Thyroid gland (tissue), 4 donors: ENCODE measurements at regions not wholly inside any gene's neighbourhood (a gene's known extent, or its start where the extent isn't known, plus 50 kb on each side); places are given as distances from the start of the nearest gene placed in this dataset.

Experiments used
- DNase-seq, 2 donors: peaks; one replicate each; pipeline ENCODE4 v3.0.0-alpha.2; 2019
- H3K27ac ChIP-seq, 3 donors: fragments of 200-600 bp; sonication (generic); 1 replicate in 2 of 3; 2 replicates in 1 of 3; pipeline ENCODE4 v1.5.1; 2016 to 2019; ENCODE audit warnings: mild to moderate bottlenecking in 1 of 3, moderate library complexity in 1 of 3
- H3K27me3 ChIP-seq: fragments of 200-600 bp; sonication (generic); one replicate; pipeline ENCODE4 v1.5.1; 2019
- H3K36me3 ChIP-seq, 2 donors: fragments of 200-600 bp; sonication (generic); one replicate each; pipeline ENCODE4 v1.5.1; 2016 to 2019
- H3K4me1 ChIP-seq, 2 donors: fragments of 200-600 bp; sonication (generic); one replicate each; pipeline ENCODE4 v1.5.1; 2017 to 2019
- H3K4me3 ChIP-seq, 3 donors: fragments of 200-600 bp; sonication (generic); replicated peaks in 1 of 3; 1 replicate in 2 of 3; 2 replicates in 1 of 3; pipeline ENCODE4 v1.5.1; 2016; ENCODE audit warnings: mild to moderate bottlenecking in 1 of 3
- H3K9me3 ChIP-seq: fragments of 200-600 bp; sonication (generic); one replicate; pipeline ENCODE4 v1.5.1; 2017
- CTCF ChIP-seq, 6 experiments: fragments of 200-600 bp in 3 of 6; fragments of 450-650 bp in 3 of 6; sonication (generic) in 3 of 6; IDR thresholded peaks; one replicate each; pipeline ENCODE4 v1.5.1; 2016 to 2019; ENCODE audit warnings: antibody characterized with exemption in 6 of 6, mild to moderate bottlenecking in 2 of 6, inconsistent platforms in 1 of 6, moderate library complexity in 1 of 6
- POLR2A ChIP-seq, 2 donors: fragments of 450-650 bp; IDR thresholded peaks; one replicate each; pipeline ENCODE4 v1.6.1; 2017; ENCODE audit warnings: antibody characterized with exemption in 2 of 2, mild to moderate bottlenecking in 2 of 2, moderate library complexity in 1 of 2
- WGBS, 2 donors: methylation state at CpG; one replicate each; pipeline ENCODE4 v1.1.5; 2017; 5-methylcytosine and 5-hydroxymethylcytosine counted together
- intact Hi-C: fragments of 100-400 bp; cut with DNase I; formaldehyde crosslinking; loops from one replicate; pipeline ENCODE4 v1.15.1; 2023

GRCh38 chrX:96417695-96418094 lies 266.9 kb upstream of the DIAPH2 start:
- Histone ChIP-seq H3K27ac (no peak overlapping the region), H3K4me1 (no peaks in the 10 kb centered on the region), H3K9me3 (no peaks in the 10 kb centered on the region), H3K36me3 (no peaks in the 10 kb centered on the region), H3K27me3 (no peaks in the 10 kb centered on the region), H3K4me3 (no peak overlapping the region)
- DNase-seq, result no peak
- WGBS, 2 donors, result 90 to 100% methylated on average over 4 of the region's 4 CpGs
- intact Hi-C loops, result no loop called here
- TF ChIP-seq CTCF (IDR thresholded peaks at IDR 0.05) (no peak), POLR2A (IDR thresholded peaks at IDR 0.05) (no peak)

GRCh38 chrX:96424007-96424406 lies 260.6 kb upstream of the DIAPH2 start:
- no peak overlapping the region for H3K27ac ChIP-seq
- H3K4me1 ChIP-seq, result no peaks in the 10 kb centered on the region
- H3K9me3 ChIP-seq, result no peaks in the 10 kb centered on the region
- no peak overlapping the region for H3K4me3 ChIP-seq
- intact Hi-C loops, result no loop called here
- TF ChIP-seq POLR2A (IDR thresholded peaks at IDR 0.05) (no peak), CTCF (IDR thresholded peaks at IDR 0.05) (no peak)
- 56 to 57% methylated on average over 3 of the region's 3 CpGs for WGBS, 2 donors
- no peaks in the 10 kb centered on the region for H3K27me3 ChIP-seq
- no peak for DNase-seq
- H3K36me3 ChIP-seq, result no peaks in the 10 kb centered on the region

- Histone ChIP-seq H3K27ac (no peak overlapping the region), H3K9me3 (no peaks in the 10 kb centered on the region), H3K27me3 (no peaks in the 10 kb centered on the region), H3K36me3 (no peaks in the 10 kb centered on the region), H3K4me3 (no peak overlapping the region), H3K4me1 (no peaks in the 10 kb centered on the region)
- TF ChIP-seq POLR2A (IDR thresholded peaks at IDR 0.05), result no peak
- TF ChIP-seq CTCF (IDR thresholded peaks at IDR 0.05), result no peak
- intact Hi-C loops, result no loop called here
- DNase-seq, result no peak
Measured at GRCh38 chrX:96425200-96425599, 259.4 kb upstream of the DIAPH2 start.

- DNase-seq, result no peak
- Histone ChIP-seq H3K4me1 (no peaks in the 10 kb centered on the region), H3K27ac (no peak overlapping the region), H3K4me3 (no peak overlapping the region), H3K27me3 (no peaks in the 10 kb centered on the region), H3K36me3 (no peaks in the 10 kb centered on the region), H3K9me3 (no peaks in the 10 kb centered on the region)
- intact Hi-C loops, result no loop called here
- 76 to 82% methylated on average over 2 of the region's 2 CpGs for WGBS, 2 donors
- no peak for TF ChIP-seq CTCF (IDR thresholded peaks at IDR 0.05)
- TF ChIP-seq POLR2A (IDR thresholded peaks at IDR 0.05), result no peak
Measured at GRCh38 chrX:96430756-96431455, 253.7 kb upstream of the DIAPH2 start.

- WGBS, 2 donors, result 50 to 74% methylated on average over 1 of the region's 1 CpG
- intact Hi-C loops, result no loop called here
Measured at GRCh38 chrX:96432647-96433046, 252.0 kb upstream of the DIAPH2 start.

More at GRCh38 chrX:96432647-96433046, 252.0 kb upstream of the DIAPH2 start:
- no peaks in the 10 kb centered on the region for H3K27me3 ChIP-seq
- no peak for TF ChIP-seq CTCF (IDR thresholded peaks at IDR 0.05)
- TF ChIP-seq POLR2A (IDR thresholded peaks at IDR 0.05), result no peak
- no peak overlapping the region for H3K27ac ChIP-seq
- DNase-seq, result no peak
- H3K4me1 ChIP-seq, result no peaks in the 10 kb centered on the region
- H3K36me3 ChIP-seq, result no peaks in the 10 kb centered on the region
- no peaks in the 10 kb centered on the region for H3K9me3 ChIP-seq
- no peak overlapping the region for H3K4me3 ChIP-seq
